Hepatocyte (in vitro differentiated cells): ENCODE measurements at regions not wholly inside any gene's neighbourhood (a gene's known extent, or its start where the extent isn't known, plus 50 kb on each side); places are given as distances from the start of the nearest gene placed in this dataset.

Source experiments
- DNase-seq: peaks from one replicate; pipeline ENCODE4 v3.0.0-alpha.2; 2016; ENCODE audit warnings: low spot score
- H2AFZ ChIP-seq: fragments of 200-600 bp; sonication (generic); 2 replicates; pipeline ENCODE4 v1.6.0; 2016; ENCODE audit warnings: antibody characterized with exemption, mild to moderate bottlenecking
- H3K27ac ChIP-seq: fragments of 200-600 bp; sonication (generic); 2 replicates; pipeline ENCODE4 v1.5.1; 2016; ENCODE audit warnings: mild to moderate bottlenecking
- H3K27me3 ChIP-seq: fragments of 200-600 bp; sonication (generic); 2 replicates; pipeline ENCODE4 v1.6.1; 2016
- H3K36me3 ChIP-seq: fragments of 200-600 bp; sonication (generic); replicated peaks from 2 replicates; pipeline ENCODE4 v1.5.1; 2016; ENCODE audit warnings: low read depth; ENCODE audit not compliant: insufficient read depth
- H3K4me1 ChIP-seq: fragments of 200-600 bp; sonication (generic); 2 replicates; pipeline ENCODE4 v1.5.1; 2016; ENCODE audit warnings: mild to moderate bottlenecking, moderate library complexity; ENCODE audit not compliant: insufficient read depth
- H3K4me2 ChIP-seq: fragments of 200-600 bp; sonication (generic); 2 replicates; pipeline ENCODE4 v1.6.0; 2016
- H3K4me3 ChIP-seq: fragments of 200-600 bp; sonication (generic); 2 replicates; pipeline ENCODE4 v1.5.1; 2016; ENCODE audit warnings: mild to moderate bottlenecking
- H3K79me2 ChIP-seq: fragments of 200-600 bp; sonication (generic); 2 replicates; pipeline ENCODE4 v1.6.0; 2017; ENCODE audit warnings: mild to moderate bottlenecking
- H3K9me2 ChIP-seq: fragments of 200-600 bp; sonication (generic); replicated peaks from 2 replicates; pipeline ENCODE4 v1.6.0; 2017; ENCODE audit warnings: mild to moderate bottlenecking; ENCODE audit not compliant: insufficient read depth
- H3K9me3 ChIP-seq: fragments of 200-600 bp; sonication (generic); 2 replicates; pipeline ENCODE4 v1.5.1; 2016; ENCODE audit warnings: low read depth, mild to moderate bottlenecking
- H4K20me1 ChIP-seq: fragments of 200-600 bp; sonication (generic); 2 replicates; pipeline ENCODE4 v1.6.0; 2016; ENCODE audit warnings: mild to moderate bottlenecking; ENCODE audit not compliant: insufficient read depth, poor library complexity, severe bottlenecking
- CTCF ChIP-seq: fragments of 200-600 bp; sonication (generic); IDR thresholded peaks from 2 replicates; pipeline ENCODE4 v1.5.1; 2016; ENCODE audit warnings: antibody characterized with exemption, mild to moderate bottlenecking; ENCODE audit not compliant: poor library complexity
- EZH2 ChIP-seq: fragments of 200-600 bp; sonication (generic); IDR thresholded peaks from 2 replicates; pipeline ENCODE4 v1.6.1; 2016; ENCODE audit warnings: antibody characterized with exemption, mild to moderate bottlenecking, borderline replicate concordance
- EZH2phosphoT487 ChIP-seq: fragments of 200-600 bp; sonication (generic); IDR thresholded peaks from one replicate; pipeline ENCODE4 v1.6.1; 2018; ENCODE audit warnings: antibody characterized with exemption, mild to moderate bottlenecking, low read depth, moderate library complexity; ENCODE audit not compliant: unreplicated experiment, severe bottlenecking
- WGBS: methylation state at CpG from one replicate; pipeline ENCODE4 v1.1.6; 2016; ENCODE audit warnings: low lambda C conversion rate; ENCODE audit errors: missing lambda C conversion rate; 5-methylcytosine and 5-hydroxymethylcytosine counted together

- Histone ChIP-seq H3K27me3 (no peaks in the 10 kb centered on the region), H4K20me1 (no peaks in the 10 kb centered on the region), H3K4me3 (no peak overlapping the region), H3K4me2 (no peak overlapping the region), H3K27ac (no peak overlapping the region), H2AFZ (no peak overlapping the region), H3K36me3 (no peaks in the 10 kb centered on the region), H3K79me2 (no peaks in the 10 kb centered on the region), H3K4me1 (no peaks in the 10 kb centered on the region), H3K9me2 (no peaks in the 10 kb centered on the region), H3K9me3 (no peaks in the 10 kb centered on the region)
- 87% methylated on average over 3 of the region's 3 CpGs for WGBS
- DNase-seq = no peak
- TF ChIP-seq EZH2 = no peak
- no peak for TF ChIP-seq EZH2phosphoT487
- TF ChIP-seq CTCF = no peak
These were observed 533.2 kb upstream of the PCDH9 start for GRCh38 chr13:67763384-67763783.

GRCh38 chr13:67758975-67759374, 528.8 kb upstream of the PCDH9 start:
- H3K9me3 ChIP-seq = no peaks in the 10 kb centered on the region
- H3K27me3 ChIP-seq = no peaks in the 10 kb centered on the region
- no peak overlapping the region for H3K27ac ChIP-seq
- no peak for TF ChIP-seq EZH2
- no peak for TF ChIP-seq EZH2phosphoT487
- no peak for TF ChIP-seq CTCF
- no peaks in the 10 kb centered on the region for H3K36me3 ChIP-seq
- H2AFZ ChIP-seq = no peak overlapping the region
- DNase-seq = no peak
- no peaks in the 10 kb centered on the region for H3K9me2 ChIP-seq
- WGBS = 89% methylated on average over 5 of the region's 5 CpGs
- no peak overlapping the region for H3K4me3 ChIP-seq
- no peaks in the 10 kb centered on the region for H3K79me2 ChIP-seq
- H3K4me2 ChIP-seq = no peak overlapping the region
- H4K20me1 ChIP-seq = no peaks in the 10 kb centered on the region
- H3K4me1 ChIP-seq = no peaks in the 10 kb centered on the region

GRCh38 chr13:67754012-67754411, 523.9 kb upstream of the PCDH9 start:
- H4K20me1 ChIP-seq = no peaks in the 10 kb centered on the region

More at GRCh38 chr13:67754012-67754411, 523.9 kb upstream of the PCDH9 start:
- Histone ChIP-seq H2AFZ (no peak overlapping the region), H3K27ac (no peak overlapping the region), H3K4me2 (no peak overlapping the region), H3K9me2 (no peaks in the 10 kb centered on the region), H3K4me3 (no peak overlapping the region), H3K27me3 (no peaks in the 10 kb centered on the region), H3K36me3 (no peaks in the 10 kb centered on the region), H3K4me1 (no peaks in the 10 kb centered on the region), H3K9me3 (no peaks in the 10 kb centered on the region), H3K79me2 (no peaks in the 10 kb centered on the region)
- TF ChIP-seq CTCF (no peak), EZH2 (no peak), EZH2phosphoT487 (no peak)
- DNase-seq = no peak
